SK-N-SH (cell line): ENCODE measurements at regions not wholly inside any gene's neighbourhood (a gene's known extent, or its start where the extent isn't known, plus 50 kb on each side); places are given as distances from the start of the nearest gene placed in this dataset.

Experiments
- CTCF ChIA-PET: fragments of 300-600, 350-600 bp; formaldehyde crosslinking; extraction: SDS; loops from one replicate; lab custom pipeline; 2021; lab: Yijun Ruan, JAX
- POLR2A ChIA-PET: fragments of 350-600 bp; sonication (Branson Sonifier 250); formaldehyde crosslinking; extraction: SDS; loops from one replicate; lab custom pipeline; 2020; ENCODE audit warnings: antibody characterized with exemption, inconsistent platforms; lab: Yijun Ruan, JAX
- DNase-seq: peaks from one replicate; pipeline ENCODE4 v3.0.0; 2012
- H2AFZ ChIP-seq: fragments of 200-600 bp; sonication (generic); 2 replicates; pipeline ENCODE4 v1.8.1; 2016; ENCODE audit warnings: antibody characterized with exemption, mild to moderate bottlenecking, low read depth
- H3F3A ChIP-seq: fragments of 200-600 bp; sonication (generic); replicated peaks from 2 replicates; pipeline ENCODE3; 2016; ENCODE audit warnings: antibody characterized with exemption, mild to moderate bottlenecking; ENCODE audit not compliant: insufficient read depth
- H3K27ac ChIP-seq, 2 experiments: fragments of 200-500 bp in 1 of 2; fragments of 200-600 bp in 1 of 2; sonication (Bioruptor generic) in 1 of 2; sonication (generic), shearing (Covaris generic) in 1 of 2; 2 replicates each; pipeline versions ENCODE4 v1.5.1 to v1.6.1; 2014 to 2016; ENCODE audit warnings: low read depth in 2 of 2, inconsistent platforms in 1 of 2, low read length in 1 of 2, mild to moderate bottlenecking in 1 of 2, mixed read lengths in 1 of 2
- H3K27me3 ChIP-seq: fragments of 200-600 bp; sonication (generic), shearing (Covaris generic); 2 replicates; pipeline ENCODE4 v1.6.1; 2016; ENCODE audit warnings: mixed run types; ENCODE audit not compliant: insufficient read depth
- H3K36me3 ChIP-seq, 2 experiments: fragments of 200-500 bp in 1 of 2; fragments of 200-600 bp in 1 of 2; sonication (Bioruptor generic) in 1 of 2; sonication (generic) in 1 of 2; replicated peaks in 1 of 2; 2 replicates each; pipeline versions ENCODE3 to v1.5.1; 2014 to 2016; ENCODE audit warnings: low read length in 1 of 2, mild to moderate bottlenecking in 1 of 2; ENCODE audit not compliant: insufficient read depth in 2 of 2, control insufficient read depth in 1 of 2
- H3K4me1 ChIP-seq, 2 experiments: fragments of 200-500 bp in 1 of 2; fragments of 200-600 bp in 1 of 2; sonication (Bioruptor generic) in 1 of 2; sonication (generic), shearing (Covaris generic) in 1 of 2; 2 replicates each; pipeline versions ENCODE4 v1.5.1 to v1.6.1; 2014 to 2016; ENCODE audit warnings: low read depth in 1 of 2, low read length in 1 of 2, mixed run types in 1 of 2; ENCODE audit not compliant: insufficient read depth in 2 of 2, control insufficient read depth in 1 of 2
- H3K4me2 ChIP-seq: fragments of 200-600 bp; sonication (generic), shearing (Covaris generic); 2 replicates; pipeline ENCODE4 v1.6.1; 2017; ENCODE audit warnings: mixed run types
- H3K4me3 ChIP-seq, 2 experiments: fragments of 200-500 bp in 1 of 2; fragments of 200-600 bp in 1 of 2; sonication (Bioruptor generic) in 1 of 2; sonication (generic), shearing (Covaris generic) in 1 of 2; 2 replicates each; pipeline versions ENCODE4 v1.5.1 to v1.8.1; 2014 to 2016; ENCODE audit warnings: low read depth in 2 of 2, inconsistent platforms in 1 of 2, low read length in 1 of 2, mild to moderate bottlenecking in 1 of 2, mixed read lengths in 1 of 2, moderate library complexity in 1 of 2
- H3K79me2 ChIP-seq: fragments of 200-600 bp; sonication (generic); 2 replicates; pipeline ENCODE4 v1.8.1; 2017; ENCODE audit warnings: mild to moderate bottlenecking; ENCODE audit not compliant: insufficient read depth
- H3K9ac ChIP-seq: fragments of 200-600 bp; sonication (generic); 2 replicates; pipeline ENCODE4 v1.6.1; 2017; ENCODE audit warnings: mixed run types
- H3K9me2 ChIP-seq: fragments of 200-600 bp; sonication (generic); 2 replicates; pipeline ENCODE4 v1.6.1; 2017; ENCODE audit warnings: mixed run types
- H3K9me3 ChIP-seq: fragments of 200-600 bp; sonication (generic); 2 replicates; pipeline ENCODE4 v1.6.1; 2017; ENCODE audit warnings: mixed run types, mild to moderate bottlenecking, moderate library complexity
- H4K20me1 ChIP-seq: fragments of 200-600 bp; sonication (generic); 2 replicates; pipeline ENCODE4 v1.6.1; 2017; ENCODE audit warnings: mild to moderate bottlenecking, mixed run types; ENCODE audit not compliant: insufficient read depth
- CHD2 ChIP-seq: fragments of 150-350 bp; IDR thresholded peaks from 2 replicates; pipeline ENCODE4 v1.6.1; 2018; ENCODE audit warnings: low read length; ENCODE audit not compliant: partially characterized antibody
- ELF1 ChIP-seq: IDR thresholded peaks from 2 replicates; pipeline ENCODE4 v1.4.0; 2012
- EP300 ChIP-seq, 2 experiments: IDR thresholded peaks; 2 replicates each; pipeline versions ENCODE4 v1.4.0 to v1.6.1; 2012; ENCODE audit warnings: borderline replicate concordance in 1 of 2, low read depth in 1 of 2, low read length in 1 of 2
- EZH2phosphoT487 ChIP-seq: fragments of 200-600 bp; sonication (generic); IDR thresholded peaks from 2 replicates; pipeline ENCODE4 v1.6.1; 2017; ENCODE audit warnings: low read depth, mixed run types, mild to moderate bottlenecking, antibody characterized with exemption, moderate library complexity, borderline replicate concordance
- FOXM1 ChIP-seq: IDR thresholded peaks from 2 replicates; pipeline ENCODE4 v1.4.0; 2012; ENCODE audit warnings: low read depth, mild to moderate bottlenecking
- GABPA ChIP-seq: IDR thresholded peaks from 2 replicates; pipeline ENCODE4 v1.4.0; 2012; ENCODE audit warnings: low read depth, mild to moderate bottlenecking
- MXI1 ChIP-seq: IDR thresholded peaks from 2 replicates; pipeline ENCODE4 v1.6.1; 2012; ENCODE audit warnings: mild to moderate bottlenecking, low read depth, low read length, improper control_type of control experiment
- NFIC ChIP-seq: IDR thresholded peaks from 2 replicates; pipeline ENCODE4 v1.4.0; 2012; ENCODE audit warnings: borderline replicate concordance
- PBX3 ChIP-seq: IDR thresholded peaks from 2 replicates; pipeline ENCODE4; 2012
- POLR2AphosphoS5 ChIP-seq: IDR thresholded peaks from 2 replicates; pipeline ENCODE4 v1.6.1; 2012; ENCODE audit warnings: low read depth, low read length
- REST ChIP-seq: IDR thresholded peaks from 2 replicates; pipeline ENCODE4 v1.6.1; 2012; ENCODE audit warnings: mild to moderate bottlenecking, low read depth, low read length, moderate library complexity
- RFX5 ChIP-seq: IDR thresholded peaks from 2 replicates; pipeline ENCODE4 v1.6.1; 2012; ENCODE audit warnings: mild to moderate bottlenecking, improper control_type of control experiment, low read length
- SMC3 ChIP-seq: IDR thresholded peaks from 2 replicates; pipeline ENCODE4 v1.6.1; 2012; ENCODE audit warnings: low read depth, low read length, improper control_type of control experiment
- TAF1 ChIP-seq: IDR thresholded peaks from 2 replicates; pipeline ENCODE4 v1.6.1; 2012; ENCODE audit warnings: low read depth, mild to moderate bottlenecking, low read length, moderate library complexity, borderline replicate concordance
- TCF12 ChIP-seq: IDR thresholded peaks from 2 replicates; pipeline ENCODE4 v1.4.0; 2012
- USF1 ChIP-seq: IDR thresholded peaks from 2 replicates; pipeline ENCODE4 v1.4.0; 2012; ENCODE audit warnings: low read depth, borderline replicate concordance
- USF2 ChIP-seq: fragments of 150-350 bp; IDR thresholded peaks from 2 replicates; pipeline ENCODE4 v1.6.1; 2017; ENCODE audit warnings: antibody characterized with exemption, low read length, low read depth, borderline replicate concordance
- WGBS: methylation state at CpG from one replicate; pipeline ENCODE4 v1.1.6; 2017; ENCODE audit warnings: low lambda C conversion rate; 5-methylcytosine and 5-hydroxymethylcytosine counted together
- TF ChIP-seq, protein P1 (sequence below): fragments of 150-350 bp; IDR thresholded peaks from 2 replicates; pipeline ENCODE4 v1.6.1; 2016; ENCODE audit warnings: mild to moderate bottlenecking, low read depth, low read length
- TF ChIP-seq, protein P2 (sequence below): fragments of 200-600 bp; sonication (generic); IDR thresholded peaks from 2 replicates; pipeline ENCODE4 v1.6.1; 2017; ENCODE audit warnings: antibody characterized with exemption, mild to moderate bottlenecking, moderate library complexity

GRCh38 chr2:200219309-200220113 is 87.0 kb upstream of the SPATS2L start:
- H3K4me3 ChIP-seq: no peak overlapping the region
- H3K27me3 ChIP-seq: no peaks in the 10 kb centered on the region
- H2AFZ ChIP-seq: no peak overlapping the region; the same call in 1 of the 2 replicates
- ChIA-PET CTCF (interaction anchor here (1.5 kb wide), 1 partner anchor 239 kb away, joined by 3 read pairs; no protein-coding TSS in a partner anchor), POLR2A (no interaction called here)
- H3K9ac ChIP-seq: no peak overlapping the region
- DNase-seq: no peak
- no peak overlapping the region for H3K4me2 ChIP-seq
- no peaks in the 10 kb centered on the region for H4K20me1 ChIP-seq
- TF ChIP-seq NFIC (no peak), PBX3 (no peak), POLR2AphosphoS5 (no peak), USF2 (no peak), SMC3 (no peak), GABPA (no peak), EP300 (IDR thresholded peaks at IDR 0.05; ENCODE audit: borderline replicate concordance in 1 of 2, low read depth in 1 of 2, low read length in 1 of 2) (no peak), FOXM1 (no peak), ELF1 (no peak), CHD2 (no peak), TCF12 (no peak), TAF1 (no peak), MXI1 (no peak), USF1 (no peak), RFX5 (no peak), REST (no peak), EZH2phosphoT487 (no peak)
- TF ChIP-seq, protein P1, sequence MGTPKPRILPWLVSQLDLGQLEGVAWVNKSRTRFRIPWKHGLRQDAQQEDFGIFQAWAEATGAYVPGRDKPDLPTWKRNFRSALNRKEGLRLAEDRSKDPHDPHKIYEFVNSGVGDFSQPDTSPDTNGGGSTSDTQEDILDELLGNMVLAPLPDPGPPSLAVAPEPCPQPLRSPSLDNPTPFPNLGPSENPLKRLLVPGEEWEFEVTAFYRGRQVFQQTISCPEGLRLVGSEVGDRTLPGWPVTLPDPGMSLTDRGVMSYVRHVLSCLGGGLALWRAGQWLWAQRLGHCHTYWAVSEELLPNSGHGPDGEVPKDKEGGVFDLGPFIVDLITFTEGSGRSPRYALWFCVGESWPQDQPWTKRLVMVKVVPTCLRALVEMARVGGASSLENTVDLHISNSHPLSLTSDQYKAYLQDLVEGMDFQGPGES: no peak
- TF ChIP-seq, protein P2, sequence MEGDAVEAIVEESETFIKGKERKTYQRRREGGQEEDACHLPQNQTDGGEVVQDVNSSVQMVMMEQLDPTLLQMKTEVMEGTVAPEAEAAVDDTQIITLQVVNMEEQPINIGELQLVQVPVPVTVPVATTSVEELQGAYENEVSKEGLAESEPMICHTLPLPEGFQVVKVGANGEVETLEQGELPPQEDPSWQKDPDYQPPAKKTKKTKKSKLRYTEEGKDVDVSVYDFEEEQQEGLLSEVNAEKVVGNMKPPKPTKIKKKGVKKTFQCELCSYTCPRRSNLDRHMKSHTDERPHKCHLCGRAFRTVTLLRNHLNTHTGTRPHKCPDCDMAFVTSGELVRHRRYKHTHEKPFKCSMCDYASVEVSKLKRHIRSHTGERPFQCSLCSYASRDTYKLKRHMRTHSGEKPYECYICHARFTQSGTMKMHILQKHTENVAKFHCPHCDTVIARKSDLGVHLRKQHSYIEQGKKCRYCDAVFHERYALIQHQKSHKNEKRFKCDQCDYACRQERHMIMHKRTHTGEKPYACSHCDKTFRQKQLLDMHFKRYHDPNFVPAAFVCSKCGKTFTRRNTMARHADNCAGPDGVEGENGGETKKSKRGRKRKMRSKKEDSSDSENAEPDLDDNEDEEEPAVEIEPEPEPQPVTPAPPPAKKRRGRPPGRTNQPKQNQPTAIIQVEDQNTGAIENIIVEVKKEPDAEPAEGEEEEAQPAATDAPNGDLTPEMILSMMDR: no peak
- TF ChIP-seq, all 33 proteins: peak for 0
- Histone ChIP-seq H3K4me1 (no peaks in the 10 kb centered on the region; a peak in 1 of 4 replicates), H3K36me3 (no peaks in the 10 kb centered on the region), H3K9me3 (no peaks in the 10 kb centered on the region), H3K9me2 (no peaks in the 10 kb centered on the region), H3K27ac (peak overlapping the region in 1 of 2 experiments; percentile 72; a peak in 2 of 4 replicates), H3F3A (no peaks in the 10 kb centered on the region), H3K79me2 (no peaks in the 10 kb centered on the region)
- WGBS: 55% methylated on average over 3 of the region's 3 CpGs
